Transverse colon (tissue), 4 donors: ENCODE measurements at regions not wholly inside any gene's neighbourhood (a gene's known extent, or its start where the extent isn't known, plus 50 kb on each side); places are given as distances from the start of the nearest gene placed in this dataset.

Experiments used
- EP300 ChIP-seq: sonication (generic); formaldehyde crosslinking; IDR thresholded peaks from one replicate; pipeline ENCODE4 v1.6.1; 2017; ENCODE audit warnings: antibody characterized with exemption, low read depth
- POLR2A ChIP-seq: fragments of 450-650 bp; IDR thresholded peaks from one replicate; pipeline ENCODE4 v1.6.1; 2016; ENCODE audit warnings: antibody characterized with exemption, mild to moderate bottlenecking, moderate library complexity
- POLR2AphosphoS5 ChIP-seq, 3 donors: sonication (generic); formaldehyde crosslinking; IDR thresholded peaks; one replicate each; pipeline ENCODE4 v1.6.1; 2016; ENCODE audit warnings: antibody characterized with exemption in 3 of 3
- TF ChIP-seq, protein P1 (sequence below), 5 experiments: fragments of 200-600 bp in 3 of 5; fragments of 450-650 bp in 2 of 5; sonication (generic) in 3 of 5; IDR thresholded peaks; 1 replicate in 2 of 5; 2 replicates in 3 of 5; pipeline ENCODE4 v1.5.1; 2016 to 2017; ENCODE audit warnings: antibody characterized with exemption in 5 of 5, inconsistent platforms in 3 of 5, mild to moderate bottlenecking in 2 of 5, moderate library complexity in 1 of 5

DNA sequence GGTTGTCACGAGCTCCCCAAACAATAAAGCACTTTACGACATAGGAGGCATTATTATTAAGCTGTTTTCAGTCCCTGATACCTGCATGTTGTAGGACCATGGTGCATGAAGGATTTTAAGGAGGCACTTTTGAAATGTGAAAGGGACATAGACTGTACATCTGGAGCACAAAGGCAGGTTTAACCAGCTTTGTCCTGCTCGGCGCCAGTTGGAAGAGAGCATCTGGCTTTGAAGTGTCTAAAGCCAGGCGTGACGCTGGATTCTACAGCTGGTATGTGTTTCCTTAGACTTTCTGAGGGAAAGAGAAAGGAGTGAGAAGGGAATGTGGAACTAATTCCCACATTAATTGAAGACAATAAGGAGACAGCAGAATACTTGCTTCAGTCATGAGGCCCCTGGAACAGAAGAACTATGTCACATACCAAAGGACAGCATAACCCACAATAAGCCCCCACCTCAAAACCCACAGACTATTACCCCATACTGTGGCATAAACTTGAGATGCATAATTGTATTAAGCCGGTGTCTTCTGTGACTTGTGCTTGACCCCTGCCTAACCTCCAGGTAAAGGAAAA is 381.0 kb upstream of the MEX3C start:
- TF ChIP-seq POLR2AphosphoS5 (IDR thresholded peaks at IDR 0.05) (no peak), POLR2A (no peak), EP300 (no peak)
- TF ChIP-seq, protein P1, sequence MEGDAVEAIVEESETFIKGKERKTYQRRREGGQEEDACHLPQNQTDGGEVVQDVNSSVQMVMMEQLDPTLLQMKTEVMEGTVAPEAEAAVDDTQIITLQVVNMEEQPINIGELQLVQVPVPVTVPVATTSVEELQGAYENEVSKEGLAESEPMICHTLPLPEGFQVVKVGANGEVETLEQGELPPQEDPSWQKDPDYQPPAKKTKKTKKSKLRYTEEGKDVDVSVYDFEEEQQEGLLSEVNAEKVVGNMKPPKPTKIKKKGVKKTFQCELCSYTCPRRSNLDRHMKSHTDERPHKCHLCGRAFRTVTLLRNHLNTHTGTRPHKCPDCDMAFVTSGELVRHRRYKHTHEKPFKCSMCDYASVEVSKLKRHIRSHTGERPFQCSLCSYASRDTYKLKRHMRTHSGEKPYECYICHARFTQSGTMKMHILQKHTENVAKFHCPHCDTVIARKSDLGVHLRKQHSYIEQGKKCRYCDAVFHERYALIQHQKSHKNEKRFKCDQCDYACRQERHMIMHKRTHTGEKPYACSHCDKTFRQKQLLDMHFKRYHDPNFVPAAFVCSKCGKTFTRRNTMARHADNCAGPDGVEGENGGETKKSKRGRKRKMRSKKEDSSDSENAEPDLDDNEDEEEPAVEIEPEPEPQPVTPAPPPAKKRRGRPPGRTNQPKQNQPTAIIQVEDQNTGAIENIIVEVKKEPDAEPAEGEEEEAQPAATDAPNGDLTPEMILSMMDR (IDR thresholded peaks at IDR 0.05): no peak
